ENCODE measurements at regions not wholly inside any gene's neighbourhood (a gene's known extent, or its start where the extent isn't known, plus 50 kb on each side); places are given as distances from the start of the nearest gene placed in this dataset.
A peak's percentile ranks its signal among the peaks of the same experiment; 100 is the strongest.

DNA sequence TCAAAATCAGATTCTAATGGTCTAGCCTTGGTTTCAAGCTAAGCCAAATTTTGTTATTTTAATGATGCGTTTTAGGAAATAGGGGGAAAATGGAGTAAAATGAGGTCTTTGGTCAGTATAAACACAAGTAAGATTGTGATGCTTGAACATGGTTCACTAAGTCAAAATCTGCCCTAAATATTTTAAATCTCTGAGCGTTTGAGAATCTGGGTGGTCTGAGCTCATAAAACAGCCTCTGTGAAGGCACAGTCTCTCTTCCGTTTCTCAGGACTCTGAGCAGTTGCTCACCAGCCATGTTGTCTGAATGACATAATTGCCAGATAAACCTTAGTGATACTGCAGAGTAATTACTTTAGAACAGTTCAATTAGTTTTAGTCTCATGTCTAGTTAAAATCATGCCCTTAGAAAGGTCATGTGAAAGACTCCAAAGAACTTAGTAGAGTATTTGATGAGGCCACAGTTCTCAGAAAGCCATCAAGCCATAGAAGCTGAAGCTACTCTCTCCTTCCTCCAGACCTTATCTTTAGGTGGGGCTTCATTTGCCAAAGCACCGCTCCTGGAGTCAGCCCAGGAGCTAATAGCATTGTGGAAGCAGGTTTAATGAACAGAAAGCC, 257.1 kb upstream of the MAP3K1 start:
- Mint-ChIP-seq H3K36me3 (no peaks in the 10 kb centered on the region), H3K4me3 (no peak overlapping the region), H3K27ac (peak overlapping the region; percentile 14), H3K4me1 (peaks cover 7% of the 10 kb centered on the region), H3K9me3 (peaks cover 6% of the 10 kb centered on the region), H3K27me3 (no peaks in the 10 kb centered on the region)

- H3K36me3 Mint-ChIP-seq, result no peaks in the 10 kb centered on the region
- no peaks in the 10 kb centered on the region for H3K27me3 Mint-ChIP-seq
- peaks cover 6% of the 10 kb centered on the region for H3K9me3 Mint-ChIP-seq
- H3K27ac Mint-ChIP-seq, result no peak overlapping the region
- H3K4me1 Mint-ChIP-seq, result peaks cover 7% of the 10 kb centered on the region
- H3K4me3 Mint-ChIP-seq, result no peak overlapping the region
Observed at GRCh38 chr5:56557198-56557597, 258.2 kb upstream of the MAP3K1 start.

DNA sequence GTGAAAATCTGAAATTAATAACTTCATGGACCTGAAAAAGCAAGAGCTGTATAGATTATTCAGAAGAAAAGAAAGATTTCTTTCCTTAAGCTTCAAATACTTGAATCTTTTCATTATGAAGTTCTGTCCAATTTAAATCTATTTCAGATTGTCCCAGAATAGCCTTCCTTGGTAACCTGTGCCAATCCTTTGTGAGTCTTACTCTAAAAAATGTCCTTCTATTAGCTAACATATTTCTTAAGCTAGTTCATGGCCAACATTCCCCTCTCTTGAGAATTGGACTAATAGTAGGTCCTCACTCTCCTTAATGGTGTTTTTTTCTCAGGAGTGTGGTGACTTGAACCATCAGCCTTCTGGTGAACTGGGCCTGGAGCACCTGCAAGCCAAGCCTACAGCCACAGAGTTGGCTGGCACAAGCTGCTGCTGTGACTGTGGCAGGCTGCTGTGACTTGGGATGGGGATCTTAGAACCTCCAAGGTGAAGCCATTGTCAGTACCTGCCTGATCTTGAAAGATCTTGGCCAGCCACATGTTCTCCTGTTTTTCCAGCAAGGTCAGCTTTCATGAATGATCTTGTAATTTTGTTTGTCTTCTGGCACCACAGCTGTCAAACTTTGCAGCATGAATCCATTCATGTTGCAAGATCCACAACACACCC, 262.6 kb upstream of the MAP3K1 start:
- no peaks in the 10 kb centered on the region for H3K36me3 Mint-ChIP-seq
- peaks cover 6% of the 10 kb centered on the region for H3K4me1 Mint-ChIP-seq
- no peak overlapping the region for H3K27ac Mint-ChIP-seq
- H3K27me3 Mint-ChIP-seq, result no peaks in the 10 kb centered on the region
- H3K4me3 Mint-ChIP-seq, result no peak overlapping the region
- no peaks in the 10 kb centered on the region for H3K9me3 Mint-ChIP-seq

GRCh38 chr5:56550227-56550626, 265.1 kb upstream of the MAP3K1 start:
- Mint-ChIP-seq H3K27me3 (no peaks in the 10 kb centered on the region), H3K27ac (no peak overlapping the region), H3K36me3 (no peaks in the 10 kb centered on the region), H3K4me3 (no peak overlapping the region), H3K4me1 (peaks cover 6% of the 10 kb centered on the region), H3K9me3 (no peaks in the 10 kb centered on the region)

GRCh38 chr5:56549096-56549886, 266.1 kb upstream of the MAP3K1 start:
- no peak overlapping the region for H3K4me3 Mint-ChIP-seq
- H3K27me3 Mint-ChIP-seq, result no peaks in the 10 kb centered on the region
- peaks cover 6% of the 10 kb centered on the region for H3K4me1 Mint-ChIP-seq
- no peaks in the 10 kb centered on the region for H3K36me3 Mint-ChIP-seq
- no peaks in the 10 kb centered on the region for H3K9me3 Mint-ChIP-seq
- H3K27ac Mint-ChIP-seq, result no peak overlapping the region

GRCh38 chr5:56545016-56545415, 270.3 kb upstream of the MAP3K1 start:
- Mint-ChIP-seq H3K27ac (no peak overlapping the region), H3K4me1 (peaks cover 16% of the 10 kb centered on the region), H3K9me3 (no peaks in the 10 kb centered on the region)

GRCh38 chr5:56543441-56544388, 271.6 kb upstream of the MAP3K1 start:
- H3K9me3 Mint-ChIP-seq, result no peaks in the 10 kb centered on the region
- H3K36me3 Mint-ChIP-seq, result no peaks in the 10 kb centered on the region
- peaks cover 11% of the 10 kb centered on the region for H3K4me1 Mint-ChIP-seq
- no peak overlapping the region for H3K27ac Mint-ChIP-seq
- no peak overlapping the region for H3K4me3 Mint-ChIP-seq
- H3K27me3 Mint-ChIP-seq, result no peaks in the 10 kb centered on the region

More at GRCh38 chr5:56545016-56545415, 270.3 kb upstream of the MAP3K1 start:
- no peak overlapping the region for H3K4me3 Mint-ChIP-seq
- H3K27me3 Mint-ChIP-seq, result no peaks in the 10 kb centered on the region
- H3K36me3 Mint-ChIP-seq, result no peaks in the 10 kb centered on the region

DNA sequence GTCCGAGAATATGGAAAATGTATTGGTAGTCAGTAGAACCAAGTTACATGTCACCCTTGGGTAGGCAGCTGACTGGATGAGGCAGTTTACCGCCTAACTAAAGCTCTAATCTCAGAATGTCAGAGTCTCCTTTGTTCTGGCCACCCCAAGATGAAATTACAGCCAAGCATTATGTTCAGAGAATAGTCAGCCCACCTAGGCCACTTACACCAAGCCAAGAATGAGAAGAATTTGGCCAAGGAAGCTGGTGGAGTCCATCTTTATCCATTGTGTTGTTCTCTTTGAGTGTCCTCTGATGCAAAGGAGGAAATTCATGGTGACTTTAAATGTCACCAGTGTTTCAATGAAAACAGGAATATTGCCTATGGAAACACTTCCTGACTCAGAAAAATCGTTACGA, 275.1 kb upstream of the MAP3K1 start:
- Mint-ChIP-seq H3K36me3 (no peaks in the 10 kb centered on the region), H3K27ac (no peak overlapping the region), H3K9me3 (no peaks in the 10 kb centered on the region), H3K4me3 (no peak overlapping the region), H3K4me1 (peaks cover 16% of the 10 kb centered on the region), H3K27me3 (no peaks in the 10 kb centered on the region)

- Mint-ChIP-seq H3K36me3 (no peaks in the 10 kb centered on the region), H3K9me3 (no peaks in the 10 kb centered on the region), H3K4me3 (no peak overlapping the region), H3K27me3 (no peaks in the 10 kb centered on the region), H3K4me1 (peaks cover 31% of the 10 kb centered on the region), H3K27ac (no peak overlapping the region)
Observed at GRCh38 chr5:56538580-56538979, 276.8 kb upstream of the MAP3K1 start.

DNA sequence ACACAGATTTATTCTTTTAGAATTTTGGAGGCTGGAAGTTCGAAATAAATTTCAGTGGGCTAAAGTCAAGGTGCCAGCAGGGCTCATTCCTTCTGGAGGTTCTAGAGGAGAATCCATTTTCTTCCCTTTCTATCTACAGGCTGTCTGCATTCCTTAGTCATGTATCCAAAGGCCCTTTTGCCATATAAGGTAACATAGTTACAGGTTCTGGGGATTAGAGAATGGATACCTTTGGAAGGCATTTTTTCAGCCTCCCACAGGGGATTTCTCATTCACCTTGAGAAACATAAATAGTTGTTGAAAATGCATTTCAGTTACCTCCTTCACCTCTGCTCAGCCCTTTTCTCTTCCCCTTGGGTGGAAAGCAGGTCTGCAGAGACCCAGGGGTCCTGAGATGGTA, 280.0 kb upstream of the MAP3K1 start:
- Mint-ChIP-seq H3K4me1 (peaks cover 31% of the 10 kb centered on the region), H3K27ac (no peak overlapping the region), H3K36me3 (no peaks in the 10 kb centered on the region), H3K9me3 (no peaks in the 10 kb centered on the region), H3K4me3 (no peak overlapping the region), H3K27me3 (no peaks in the 10 kb centered on the region)

DNA sequence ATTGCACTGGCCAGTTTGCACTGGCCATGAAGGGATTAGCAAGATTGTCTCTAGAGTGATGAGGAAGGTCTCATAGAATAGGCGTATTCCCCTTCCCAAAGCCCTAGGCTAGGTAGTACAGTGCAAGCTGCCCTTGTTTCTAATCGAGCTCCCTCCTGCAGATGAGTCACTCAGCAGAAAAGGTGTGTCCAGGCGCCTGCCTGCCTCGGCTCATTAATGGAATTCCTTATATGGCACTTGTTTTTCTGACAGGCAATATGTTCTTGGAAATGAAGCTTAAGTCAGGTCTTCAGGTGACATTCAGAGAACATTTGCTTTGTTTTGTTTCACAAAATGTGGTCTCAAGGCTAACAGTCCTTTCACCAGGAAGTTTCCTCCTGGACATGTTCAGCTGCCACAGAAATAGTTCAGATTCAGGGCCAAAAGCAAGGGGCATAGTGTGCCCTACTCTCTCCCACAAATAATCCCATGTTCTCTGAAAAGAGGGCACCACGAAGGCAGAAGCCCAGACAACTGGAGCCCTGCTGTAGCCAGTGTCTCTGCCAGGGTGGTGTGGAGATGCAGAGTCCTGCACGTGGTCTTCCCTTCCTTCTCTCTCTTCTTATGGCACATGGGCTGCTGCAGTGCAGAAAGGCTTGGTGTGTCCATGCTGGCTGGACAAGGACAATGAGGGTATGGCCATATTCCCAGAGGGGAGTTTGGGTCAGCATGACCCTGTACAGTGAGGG, 281.1 kb upstream of the MAP3K1 start:
- H3K27ac Mint-ChIP-seq, result no peak overlapping the region
- H3K4me3 Mint-ChIP-seq, result no peak overlapping the region
- peaks cover 31% of the 10 kb centered on the region for H3K4me1 Mint-ChIP-seq
- H3K36me3 Mint-ChIP-seq, result no peaks in the 10 kb centered on the region
- H3K27me3 Mint-ChIP-seq, result no peaks in the 10 kb centered on the region
- H3K9me3 Mint-ChIP-seq, result no peaks in the 10 kb centered on the region

DNA sequence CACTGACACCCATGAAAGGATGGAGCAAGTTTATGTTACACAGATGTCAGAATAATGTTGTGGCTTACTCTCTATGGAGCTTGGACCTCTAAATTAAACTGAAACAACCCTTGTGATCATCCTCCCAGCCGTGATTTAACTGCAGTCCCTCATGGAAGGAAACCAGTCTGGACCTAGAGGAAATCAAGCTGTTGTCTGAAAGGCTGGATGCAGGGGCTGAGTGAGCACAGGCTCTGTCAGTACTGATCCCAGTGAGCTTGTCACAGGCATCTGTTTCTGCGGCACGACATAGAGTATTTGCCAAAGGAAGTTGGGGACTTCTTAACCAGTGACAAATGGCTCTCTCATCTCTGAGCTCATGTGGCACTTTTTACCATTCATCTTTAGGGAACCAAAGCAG, 282.9 kb upstream of the MAP3K1 start:
- H3K9me3 Mint-ChIP-seq, result no peaks in the 10 kb centered on the region
- no peak overlapping the region for H3K4me3 Mint-ChIP-seq
- H3K27ac Mint-ChIP-seq, result no peak overlapping the region
- peaks cover 31% of the 10 kb centered on the region for H3K4me1 Mint-ChIP-seq
- no peaks in the 10 kb centered on the region for H3K27me3 Mint-ChIP-seq
- H3K36me3 Mint-ChIP-seq, result no peaks in the 10 kb centered on the region

DNA sequence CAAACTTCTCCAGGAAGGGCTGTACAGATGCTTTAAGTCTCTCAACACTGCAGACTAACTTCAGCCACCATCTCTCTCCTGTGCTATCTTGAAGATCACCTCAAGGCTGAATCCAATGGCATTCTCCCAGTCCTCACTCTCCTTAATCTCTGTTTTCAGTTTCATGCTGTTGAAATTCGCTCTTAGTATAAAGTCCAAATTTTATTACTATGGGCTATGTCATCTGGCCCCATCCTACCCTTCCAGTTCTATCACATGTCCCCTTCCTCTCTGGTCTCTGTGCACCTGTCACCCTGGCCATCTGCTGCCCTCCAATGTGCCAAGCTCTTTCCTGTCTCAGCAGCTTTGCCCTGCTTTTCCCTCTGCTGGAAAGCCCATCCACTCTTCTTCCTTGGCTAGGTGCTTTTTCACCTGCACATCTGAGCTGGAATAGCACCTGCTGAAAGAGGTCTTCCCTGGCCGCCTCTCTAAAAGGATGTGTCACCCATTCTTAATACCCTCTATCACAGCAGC, 284.7 kb upstream of the MAP3K1 start:
- Mint-ChIP-seq H3K4me3 (no peak overlapping the region), H3K36me3 (no peaks in the 10 kb centered on the region), H3K9me3 (no peaks in the 10 kb centered on the region), H3K27ac (no peak overlapping the region), H3K4me1 (peaks cover 30% of the 10 kb centered on the region), H3K27me3 (no peaks in the 10 kb centered on the region)

- no peaks in the 10 kb centered on the region for H3K36me3 Mint-ChIP-seq
- H3K27me3 Mint-ChIP-seq, result no peaks in the 10 kb centered on the region
- no peak overlapping the region for H3K4me3 Mint-ChIP-seq
- H3K27ac Mint-ChIP-seq, result no peak overlapping the region
- H3K9me3 Mint-ChIP-seq, result no peaks in the 10 kb centered on the region
- peaks cover 27% of the 10 kb centered on the region for H3K4me1 Mint-ChIP-seq
Observed at GRCh38 chr5:56529666-56530430, 285.5 kb upstream of the MAP3K1 start.

Data from activated naive CD4-positive, alpha-beta T cell treated with anti-CD3 and anti-CD28 coated beads, Interleukin-2, amount 50 U/mL, for 24 hours (primary cell).